RWPE2 (cell line): ENCODE measurements at regions not wholly inside any gene's neighbourhood (a gene's known extent, or its start where the extent isn't known, plus 50 kb on each side); places are given as distances from the start of the nearest gene placed in this dataset.

Source experiments
- ATAC-seq: fragments of 200-7000 bp; cut with Tn5 transposase; 3 replicates; pipeline ENCODE4 v1.9.1; 2021; ENCODE audit warnings: low read depth
- DNase-seq: peaks from one replicate; pipeline ENCODE4 v3.0.0-alpha.2; 2020; ENCODE audit warnings: low spot score
- H3K27ac ChIP-seq: fragments of 450-650 bp; 2 replicates; pipeline ENCODE4 v1.5.1; 2017; ENCODE audit warnings: mild to moderate bottlenecking; ENCODE audit not compliant: poor library complexity, severe bottlenecking
- H3K27me3 ChIP-seq: fragments of 250-450 bp; sonication (Bioruptor Pico); 2 replicates; pipeline ENCODE4 v1.5.1; 2021; ENCODE audit warnings: mild to moderate bottlenecking, moderate library complexity; ENCODE audit not compliant: insufficient read depth, poor library complexity, severe bottlenecking
- H3K36me3 ChIP-seq: fragments of 250-450 bp; sonication (Bioruptor Pico); 2 replicates; pipeline ENCODE4 v1.5.1; 2020; ENCODE audit warnings: low read depth, mild to moderate bottlenecking, moderate library complexity
- H3K4me1 ChIP-seq: fragments of 250-450 bp; sonication (Bioruptor Pico); 2 replicates; pipeline ENCODE4 v1.5.1; 2021; ENCODE audit warnings: mild to moderate bottlenecking, moderate library complexity; ENCODE audit not compliant: insufficient read depth, poor library complexity, severe bottlenecking
- H3K4me3 ChIP-seq: fragments of 250-450 bp; sonication (Bioruptor Pico); 2 replicates; pipeline ENCODE4 v1.5.1; 2021; ENCODE audit warnings: mild to moderate bottlenecking, moderate library complexity; ENCODE audit not compliant: severe bottlenecking
- H3K9me3 ChIP-seq: fragments of 250-450 bp; sonication (Bioruptor Pico); 2 replicates; pipeline ENCODE4 v1.5.1; 2021; ENCODE audit warnings: mild to moderate bottlenecking, moderate library complexity; ENCODE audit not compliant: severe bottlenecking
- TF ChIP-seq, protein P1 (sequence below): fragments of 450-650 bp; IDR thresholded peaks from one replicate; pipeline ENCODE4 v1.5.1; 2017; ENCODE audit warnings: mild to moderate bottlenecking, moderate library complexity; ENCODE audit not compliant: poor library complexity, severe bottlenecking

DNA sequence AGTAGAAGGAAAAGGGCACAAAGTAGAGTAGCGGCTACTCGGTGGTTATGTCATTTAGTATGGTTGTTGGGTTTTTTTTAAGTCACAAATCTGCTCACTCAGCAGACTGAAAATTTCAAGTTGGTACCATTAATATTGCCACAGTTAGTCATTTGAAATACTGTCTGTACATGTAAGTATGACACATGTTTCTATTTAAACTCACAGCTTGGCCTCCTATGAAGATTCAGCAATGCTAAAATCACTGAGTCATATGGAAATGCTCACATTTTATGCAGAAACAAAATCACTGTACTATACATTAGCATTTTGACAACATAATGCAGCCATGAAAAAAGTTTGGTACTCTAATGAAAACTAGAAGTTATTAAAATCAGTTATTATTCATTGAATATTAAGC lies 571.9 kb downstream of the TAFA4 start:
- Histone ChIP-seq H3K4me3 (no peak overlapping the region), H3K36me3 (no peaks in the 10 kb centered on the region), H3K27me3 (no peaks in the 10 kb centered on the region), H3K4me1 (no peaks in the 10 kb centered on the region), H3K9me3 (no peaks in the 10 kb centered on the region), H3K27ac (no peak overlapping the region)
- DNase-seq (no peak), ATAC-seq (no peak)
- TF ChIP-seq, protein P1, sequence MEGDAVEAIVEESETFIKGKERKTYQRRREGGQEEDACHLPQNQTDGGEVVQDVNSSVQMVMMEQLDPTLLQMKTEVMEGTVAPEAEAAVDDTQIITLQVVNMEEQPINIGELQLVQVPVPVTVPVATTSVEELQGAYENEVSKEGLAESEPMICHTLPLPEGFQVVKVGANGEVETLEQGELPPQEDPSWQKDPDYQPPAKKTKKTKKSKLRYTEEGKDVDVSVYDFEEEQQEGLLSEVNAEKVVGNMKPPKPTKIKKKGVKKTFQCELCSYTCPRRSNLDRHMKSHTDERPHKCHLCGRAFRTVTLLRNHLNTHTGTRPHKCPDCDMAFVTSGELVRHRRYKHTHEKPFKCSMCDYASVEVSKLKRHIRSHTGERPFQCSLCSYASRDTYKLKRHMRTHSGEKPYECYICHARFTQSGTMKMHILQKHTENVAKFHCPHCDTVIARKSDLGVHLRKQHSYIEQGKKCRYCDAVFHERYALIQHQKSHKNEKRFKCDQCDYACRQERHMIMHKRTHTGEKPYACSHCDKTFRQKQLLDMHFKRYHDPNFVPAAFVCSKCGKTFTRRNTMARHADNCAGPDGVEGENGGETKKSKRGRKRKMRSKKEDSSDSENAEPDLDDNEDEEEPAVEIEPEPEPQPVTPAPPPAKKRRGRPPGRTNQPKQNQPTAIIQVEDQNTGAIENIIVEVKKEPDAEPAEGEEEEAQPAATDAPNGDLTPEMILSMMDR: no peak

DNA sequence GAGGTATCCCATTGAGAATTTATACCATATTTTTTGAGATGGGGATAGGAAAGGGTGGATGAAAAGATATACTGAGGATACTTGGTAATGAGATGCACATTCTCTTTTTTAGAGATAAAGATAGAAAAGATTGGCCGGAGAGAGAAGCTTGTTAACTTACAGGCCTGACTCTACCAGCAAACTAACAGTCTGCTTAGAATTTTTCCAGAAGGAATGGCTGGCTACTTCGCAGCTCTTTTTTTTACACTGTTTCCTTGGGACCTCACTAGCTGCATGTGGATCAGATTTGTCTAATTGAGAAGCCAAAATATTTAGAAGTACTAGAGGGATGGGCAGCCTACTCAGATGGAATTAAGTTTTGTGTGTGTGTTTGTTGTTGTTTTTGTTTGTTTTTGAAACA lies 586.6 kb downstream of the TAFA4 start:
- Histone ChIP-seq H3K4me1 (no peaks in the 10 kb centered on the region), H3K4me3 (no peak overlapping the region), H3K36me3 (no peaks in the 10 kb centered on the region), H3K27me3 (no peaks in the 10 kb centered on the region), H3K27ac (no peak overlapping the region), H3K9me3 (no peaks in the 10 kb centered on the region)
- no peak for DNase-seq
- TF ChIP-seq, protein P1: no peak
- ATAC-seq: no peak

DNA sequence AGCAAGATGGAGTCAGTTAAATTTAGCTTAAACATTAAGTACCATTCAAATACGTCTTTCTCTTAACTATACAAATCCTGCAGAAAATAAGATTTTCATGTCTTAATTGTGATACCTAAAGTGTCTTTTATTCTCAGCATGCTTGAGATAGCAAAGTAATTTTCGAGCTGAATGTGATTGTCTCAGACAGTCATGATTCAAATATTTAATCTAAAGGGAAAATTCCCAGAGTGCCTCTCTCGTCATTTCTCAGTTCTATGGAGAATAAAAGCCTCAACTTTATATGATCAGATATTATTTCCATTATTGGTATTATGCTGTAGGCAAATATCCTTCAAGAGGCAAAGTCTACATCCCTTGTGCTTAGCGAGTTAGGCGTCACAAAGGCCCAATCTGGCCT lies 589.9 kb downstream of the TAFA4 start:
- Histone ChIP-seq H3K36me3 (no peaks in the 10 kb centered on the region), H3K27ac (no peak overlapping the region), H3K9me3 (no peaks in the 10 kb centered on the region), H3K4me1 (no peaks in the 10 kb centered on the region), H3K27me3 (no peaks in the 10 kb centered on the region), H3K4me3 (no peak overlapping the region)
- ATAC-seq (no peak), DNase-seq (no peak)
- TF ChIP-seq, protein P1: no peak

DNA sequence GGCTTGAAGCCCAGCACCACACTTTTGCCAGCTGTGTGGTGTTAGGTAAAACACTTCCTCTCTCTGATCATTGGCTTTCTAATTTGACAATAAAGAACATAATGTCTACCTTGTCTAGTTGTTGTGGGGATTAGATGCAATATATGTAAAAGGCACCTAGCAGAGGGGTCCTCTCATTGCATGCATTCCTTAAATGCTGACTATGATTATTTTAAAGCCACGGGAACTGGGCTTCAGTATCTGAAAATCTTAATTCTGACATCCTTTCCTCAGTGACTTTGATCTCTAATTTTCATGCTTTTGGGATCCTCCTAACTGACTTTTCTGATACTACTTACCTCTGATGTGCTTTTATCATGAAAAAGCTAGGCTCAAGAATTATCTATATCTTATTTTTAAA lies 596.3 kb downstream of the TAFA4 start:
- TF ChIP-seq, protein P1: no peak

DNA sequence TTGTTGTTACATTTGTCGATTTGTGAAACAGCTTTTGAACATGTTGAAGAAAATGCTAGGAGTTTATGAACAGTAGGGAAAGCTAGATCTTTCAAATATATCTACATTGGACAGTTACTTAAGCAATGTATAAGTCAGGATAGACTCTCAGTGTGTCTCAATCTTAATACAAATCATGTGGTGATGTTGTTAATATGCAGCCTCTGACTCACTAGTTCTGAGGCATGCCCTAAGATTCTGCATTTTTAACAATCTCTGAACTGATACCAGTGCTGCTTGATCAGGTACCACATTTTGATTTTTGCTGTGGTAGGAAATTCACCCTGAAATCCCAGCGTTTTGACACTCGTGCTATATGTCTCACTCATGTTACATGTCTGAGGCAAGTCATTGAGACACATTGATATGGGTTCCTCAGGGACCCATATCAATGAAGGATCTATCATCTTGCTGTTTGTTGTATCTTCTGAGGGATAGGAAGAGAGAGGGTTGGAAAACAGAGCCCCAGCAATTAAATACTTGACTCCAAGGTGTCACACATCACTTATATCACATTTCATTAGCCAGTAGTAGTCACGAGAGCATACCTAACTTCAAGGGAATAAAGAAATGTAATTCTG lies 597.9 kb downstream of the TAFA4 start:
- no peaks in the 10 kb centered on the region for H3K27me3 ChIP-seq
- H3K4me3 ChIP-seq: no peak overlapping the region
- ATAC-seq: no peak
- DNase-seq: no peak
- no peaks in the 10 kb centered on the region for H3K9me3 ChIP-seq
- TF ChIP-seq, protein P1: no peak
- H3K36me3 ChIP-seq: no peaks in the 10 kb centered on the region
- no peaks in the 10 kb centered on the region for H3K4me1 ChIP-seq
- no peak overlapping the region for H3K27ac ChIP-seq

More for the DNA sequence above, 596.3 kb downstream of the TAFA4 start:
- no peaks in the 10 kb centered on the region for H3K36me3 ChIP-seq
- no peaks in the 10 kb centered on the region for H3K9me3 ChIP-seq
- H3K27ac ChIP-seq: no peak overlapping the region
- DNase-seq (no peak), ATAC-seq (no peak)
- no peak overlapping the region for H3K4me3 ChIP-seq
- no peaks in the 10 kb centered on the region for H3K4me1 ChIP-seq
- no peaks in the 10 kb centered on the region for H3K27me3 ChIP-seq
